ENCODE measurements at regions not wholly inside any gene's neighbourhood (a gene's known extent, or its start where the extent isn't known, plus 50 kb on each side); places are given as distances from the start of the nearest gene placed in this dataset.

GRCh38 chr4:124481123-124481522 is 231.4 kb downstream of the ANKRD50 start:
- TF ChIP-seq ZNF274 (IDR thresholded peaks at IDR 0.05; ENCODE audit: low read depth, low read length): no peak
- no peak for TF ChIP-seq SUZ12 (IDR thresholded peaks at IDR 0.05; ENCODE audit: extremely low read depth, insufficient read depth, insufficient read length)
- no peak for TF ChIP-seq YY1 (IDR thresholded peaks at IDR 0.05; ENCODE audit: insufficient read depth, insufficient read length)

Measured in NT2/D1 (cell line).